Fibroblast of lung (primary cell): ENCODE measurements at regions not wholly inside any gene's neighbourhood (a gene's known extent, or its start where the extent isn't known, plus 50 kb on each side); places are given as distances from the start of the nearest gene placed in this dataset.

Experiments used
- DNase-seq, 2 donors: peaks; one replicate each; pipeline versions ENCODE4 v3.0.0 to v3.0.0-alpha.2; 2010; ENCODE audit warnings: low read depth in 2 of 2
- H2AFZ ChIP-seq: 2 replicates; pipeline ENCODE4 v1.5.1; 2012; ENCODE audit warnings: low read length, control low read depth, inconsistent platforms
- H3K27ac ChIP-seq: 2 replicates; pipeline ENCODE4 v1.5.1; 2011; ENCODE audit warnings: low read length, control low read depth; ENCODE audit not compliant: insufficient read depth
- H3K27me3 ChIP-seq: 2 replicates; pipeline ENCODE4 v1.5.1; 2011; ENCODE audit warnings: mild to moderate bottlenecking, low read length; ENCODE audit not compliant: control insufficient read depth, insufficient read depth
- H3K36me3 ChIP-seq: 2 replicates; pipeline ENCODE4 v1.5.1; 2011; ENCODE audit warnings: low read length; ENCODE audit not compliant: control insufficient read depth, insufficient read depth
- H3K4me1 ChIP-seq: 2 replicates; pipeline ENCODE4 v1.5.1; 2011; ENCODE audit warnings: low read length; ENCODE audit not compliant: control insufficient read depth, insufficient read depth; ENCODE audit errors: extremely low read depth
- H3K4me2 ChIP-seq: 2 replicates; pipeline ENCODE4 v1.5.1; 2011; ENCODE audit warnings: low read length, control low read depth; ENCODE audit not compliant: insufficient read depth; ENCODE audit errors: extremely low read depth
- H3K4me3 ChIP-seq, 4 experiments: fragments of 200-600 bp in 1 of 4; sonication (generic) in 1 of 4; replicated peaks in 1 of 4; 2 replicates each; pipeline ENCODE4 v1.5.1; 2011 to 2016; ENCODE audit warnings: low read length in 4 of 4, low read depth in 3 of 4, mild to moderate bottlenecking in 3 of 4, control low read depth in 2 of 4, inconsistent platforms in 1 of 4, mixed read lengths in 1 of 4; ENCODE audit not compliant: insufficient read depth in 1 of 4; ENCODE audit errors: control extremely low read depth in 1 of 4
- H3K79me2 ChIP-seq: 2 replicates; pipeline ENCODE4 v1.5.1; 2012; ENCODE audit warnings: mild to moderate bottlenecking, low read length, inconsistent platforms; ENCODE audit not compliant: control insufficient read depth, insufficient read depth
- H3K9ac ChIP-seq: 2 replicates; pipeline ENCODE4 v1.5.1; 2011; ENCODE audit warnings: mild to moderate bottlenecking, low read length, control low read depth; ENCODE audit not compliant: insufficient read depth
- H3K9me3 ChIP-seq: 2 replicates; pipeline ENCODE4 v1.5.1; 2012; ENCODE audit warnings: low read depth, low read length; ENCODE audit not compliant: control insufficient read depth, insufficient read depth
- H4K20me1 ChIP-seq: 2 replicates; pipeline ENCODE4 v1.5.1; 2011; ENCODE audit warnings: low read length; ENCODE audit not compliant: control insufficient read depth, insufficient read depth; ENCODE audit errors: extremely low read depth
- EZH2 ChIP-seq: IDR thresholded peaks from 2 replicates; pipeline ENCODE4 v1.5.1; 2012; ENCODE audit warnings: low read length, control low read depth, mild to moderate bottlenecking; ENCODE audit errors: missing control alignments
- TF ChIP-seq, protein P1 (sequence below), 2 donors: IDR thresholded peaks in 1 of 2; conservative IDR thresholded peaks in 1 of 2; 1 replicate in 1 of 2; 2 replicates in 1 of 2; pipeline ENCODE4 v1.5.1; 2011 to 2012; ENCODE audit warnings: low read length in 2 of 2, control low read depth in 1 of 2, inconsistent platforms in 1 of 2, low read depth in 1 of 2, mild to moderate bottlenecking in 1 of 2

DNA sequence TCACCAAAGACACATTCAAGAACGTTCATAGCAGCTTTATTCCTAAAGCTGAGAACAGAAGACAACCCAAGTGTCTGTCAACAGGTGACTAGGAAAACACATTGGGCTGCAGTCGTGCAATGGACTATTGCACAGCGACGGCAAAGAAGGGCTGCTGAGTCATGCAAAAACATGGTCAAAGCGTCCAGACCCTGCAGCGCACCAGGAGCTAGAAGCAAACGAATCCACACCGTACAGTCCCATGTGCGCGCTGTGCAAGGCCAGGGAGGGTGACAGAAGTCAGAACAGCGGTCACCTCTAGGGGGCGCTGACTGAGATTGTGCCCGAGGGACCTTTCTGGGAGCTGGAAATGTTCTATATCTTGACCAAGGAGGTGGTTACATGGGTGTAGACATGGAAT is 266.4 kb downstream of the MAF start:
- no peak overlapping the region for H3K4me2 ChIP-seq
- H3K9ac ChIP-seq, result no peak overlapping the region
- H3K4me3 ChIP-seq, result no peak overlapping the region
- no peaks in the 10 kb centered on the region for H3K4me1 ChIP-seq
- no peaks in the 10 kb centered on the region for H3K9me3 ChIP-seq
- no peaks in the 10 kb centered on the region for H3K27me3 ChIP-seq
- no peak overlapping the region for H2AFZ ChIP-seq
- H3K79me2 ChIP-seq, result no peaks in the 10 kb centered on the region
- TF ChIP-seq, protein P1, sequence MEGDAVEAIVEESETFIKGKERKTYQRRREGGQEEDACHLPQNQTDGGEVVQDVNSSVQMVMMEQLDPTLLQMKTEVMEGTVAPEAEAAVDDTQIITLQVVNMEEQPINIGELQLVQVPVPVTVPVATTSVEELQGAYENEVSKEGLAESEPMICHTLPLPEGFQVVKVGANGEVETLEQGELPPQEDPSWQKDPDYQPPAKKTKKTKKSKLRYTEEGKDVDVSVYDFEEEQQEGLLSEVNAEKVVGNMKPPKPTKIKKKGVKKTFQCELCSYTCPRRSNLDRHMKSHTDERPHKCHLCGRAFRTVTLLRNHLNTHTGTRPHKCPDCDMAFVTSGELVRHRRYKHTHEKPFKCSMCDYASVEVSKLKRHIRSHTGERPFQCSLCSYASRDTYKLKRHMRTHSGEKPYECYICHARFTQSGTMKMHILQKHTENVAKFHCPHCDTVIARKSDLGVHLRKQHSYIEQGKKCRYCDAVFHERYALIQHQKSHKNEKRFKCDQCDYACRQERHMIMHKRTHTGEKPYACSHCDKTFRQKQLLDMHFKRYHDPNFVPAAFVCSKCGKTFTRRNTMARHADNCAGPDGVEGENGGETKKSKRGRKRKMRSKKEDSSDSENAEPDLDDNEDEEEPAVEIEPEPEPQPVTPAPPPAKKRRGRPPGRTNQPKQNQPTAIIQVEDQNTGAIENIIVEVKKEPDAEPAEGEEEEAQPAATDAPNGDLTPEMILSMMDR (conservative IDR thresholded peaks at IDR 0.05 in 1 of 2, IDR thresholded peaks at IDR 0.05 in 1 of 2; ENCODE audit: low read depth in 1 of 2, low read length in 2 of 2), result no peak
- no peak for TF ChIP-seq EZH2
- no peak for DNase-seq
- H4K20me1 ChIP-seq, result no peaks in the 10 kb centered on the region
- no peak overlapping the region for H3K27ac ChIP-seq
- no peaks in the 10 kb centered on the region for H3K36me3 ChIP-seq

DNA sequence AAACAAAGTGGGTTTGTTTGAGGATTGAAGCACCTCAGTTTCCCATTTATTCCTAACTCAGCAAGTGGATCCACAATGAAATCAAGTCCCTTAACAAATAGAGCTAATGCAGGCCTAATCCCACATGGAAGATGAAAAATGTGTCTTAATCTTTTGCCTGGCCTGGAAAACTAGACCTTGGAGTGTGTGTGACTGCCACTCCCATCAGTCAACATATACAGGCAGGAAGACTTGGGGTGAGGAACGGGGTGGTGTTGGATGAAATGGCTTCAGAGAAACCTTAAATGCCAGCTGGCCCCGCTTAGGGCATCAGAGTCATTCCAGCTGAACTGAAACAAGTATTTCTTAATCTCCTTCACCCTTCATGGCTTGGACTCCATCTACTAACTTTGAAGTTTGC is 269.5 kb downstream of the MAF start:
- Histone ChIP-seq H3K9ac (no peak overlapping the region), H3K4me2 (no peak overlapping the region), H3K27me3 (no peaks in the 10 kb centered on the region), H3K36me3 (no peaks in the 10 kb centered on the region), H3K4me1 (no peaks in the 10 kb centered on the region), H3K27ac (no peak overlapping the region), H4K20me1 (no peaks in the 10 kb centered on the region), H3K4me3 (no peak overlapping the region), H2AFZ (no peak overlapping the region), H3K9me3 (no peaks in the 10 kb centered on the region), H3K79me2 (no peaks in the 10 kb centered on the region)
- no peak for DNase-seq
- TF ChIP-seq, protein P1 (conservative IDR thresholded peaks at IDR 0.05 in 1 of 2, IDR thresholded peaks at IDR 0.05 in 1 of 2; ENCODE audit: low read depth in 1 of 2, low read length in 2 of 2), result no peak
- no peak for TF ChIP-seq EZH2

DNA sequence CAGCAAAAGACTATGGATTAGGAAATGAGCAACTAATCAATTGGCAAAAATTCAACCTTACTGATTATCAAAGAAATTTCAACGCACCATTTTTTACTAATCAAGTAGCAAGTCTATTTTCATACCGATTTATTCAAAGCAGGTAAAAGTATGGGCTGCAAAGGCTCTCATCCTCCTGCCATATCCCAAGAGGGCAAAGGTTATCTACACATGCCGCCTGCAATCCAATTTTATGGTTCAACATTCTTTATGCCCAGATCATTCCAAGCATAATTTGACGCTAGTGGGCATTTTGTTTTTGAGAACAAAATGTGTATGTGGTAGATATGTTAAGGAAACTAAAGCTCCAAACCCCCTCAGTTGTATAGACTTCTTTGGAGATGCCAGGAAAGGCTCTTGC is 270.6 kb downstream of the MAF start:
- Histone ChIP-seq H3K4me3 (no peak overlapping the region), H2AFZ (no peak overlapping the region), H3K4me2 (no peak overlapping the region), H3K4me1 (no peaks in the 10 kb centered on the region), H3K9me3 (no peaks in the 10 kb centered on the region), H3K9ac (no peak overlapping the region), H3K27ac (no peak overlapping the region), H3K36me3 (no peaks in the 10 kb centered on the region), H3K27me3 (no peaks in the 10 kb centered on the region), H3K79me2 (no peaks in the 10 kb centered on the region), H4K20me1 (no peaks in the 10 kb centered on the region)
- TF ChIP-seq, protein P1 (conservative IDR thresholded peaks at IDR 0.05 in 1 of 2, IDR thresholded peaks at IDR 0.05 in 1 of 2; ENCODE audit: low read depth in 1 of 2, low read length in 2 of 2), result no peak
- no peak for TF ChIP-seq EZH2
- no peak for DNase-seq
